KMS-11 (cell line): ENCODE measurements at regions not wholly inside any gene's neighbourhood (a gene's known extent, or its start where the extent isn't known, plus 50 kb on each side); places are given as distances from the start of the nearest gene placed in this dataset.

Experiments used
- H2AFZ ChIP-seq: fragments of 200-600 bp; sonication (generic); 2 replicates; pipeline ENCODE4 v1.6.1; 2016; ENCODE audit warnings: antibody characterized with exemption, mixed run types, low read depth
- H3K27ac ChIP-seq: fragments of 200-600 bp; sonication (generic); 2 replicates; pipeline ENCODE4 v1.6.1; 2016; ENCODE audit warnings: mild to moderate bottlenecking, mixed run types
- H3K27me3 ChIP-seq: fragments of 200-600 bp; sonication (generic); 2 replicates; pipeline ENCODE4 v1.6.1; 2017; ENCODE audit warnings: mild to moderate bottlenecking, low read depth, mixed run types, moderate library complexity; ENCODE audit not compliant: insufficient read depth
- H3K36me3 ChIP-seq: fragments of 200-600 bp; sonication (generic); 2 replicates; pipeline ENCODE4 v1.6.1; 2017; ENCODE audit warnings: mild to moderate bottlenecking, mixed run types; ENCODE audit not compliant: insufficient read depth
- H3K4me1 ChIP-seq: fragments of 200-600 bp; sonication (generic); 2 replicates; pipeline ENCODE4 v1.6.1; 2016; ENCODE audit warnings: mild to moderate bottlenecking, low read depth, mixed run types; ENCODE audit not compliant: poor library complexity, severe bottlenecking
- H3K4me2 ChIP-seq: fragments of 200-600 bp; sonication (generic); 2 replicates; pipeline ENCODE4 v1.7.0; 2016; ENCODE audit warnings: mild to moderate bottlenecking, mixed run types
- H3K4me3 ChIP-seq: fragments of 200-600 bp; sonication (generic); IDR thresholded peaks from 2 replicates; pipeline ENCODE4 v1.6.1; 2017; ENCODE audit warnings: low read depth, low read length, mixed read lengths; ENCODE audit not compliant: insufficient read depth
- H3K79me2 ChIP-seq: fragments of 200-600 bp; sonication (generic); 2 replicates; pipeline ENCODE4 v1.6.1; 2016; ENCODE audit warnings: low read depth, mixed run types; ENCODE audit not compliant: insufficient read depth
- H3K9ac ChIP-seq: fragments of 200-600 bp; sonication (generic); 2 replicates; pipeline ENCODE4 v1.6.1; 2016; ENCODE audit warnings: mild to moderate bottlenecking, mixed run types
- H4K20me1 ChIP-seq: fragments of 200-600 bp; sonication (generic); 2 replicates; pipeline ENCODE4 v1.6.1; 2016; ENCODE audit warnings: mild to moderate bottlenecking, mixed run types; ENCODE audit not compliant: insufficient read depth
- CTCF ChIP-seq: fragments of 200-600 bp; sonication (generic); conservative IDR thresholded peaks from 2 replicates; pipeline ENCODE4 v1.6.1; 2017; ENCODE audit warnings: low read depth, mild to moderate bottlenecking, antibody characterized with exemption, low read length, moderate library complexity, mixed read lengths

GRCh38 chr5:146947181-146947941, 68.8 kb upstream of the PPP2R2B start:
- Histone ChIP-seq H2AFZ (peak overlapping the region; percentile 27; the same call in 1 of the 2 replicates), H3K79me2 (no peaks in the 10 kb centered on the region), H3K9ac (no peak overlapping the region), H3K4me3 (no peak overlapping the region), H3K27ac (no peak overlapping the region), H3K27me3 (no peaks in the 10 kb centered on the region), H3K36me3 (no peaks in the 10 kb centered on the region), H4K20me1 (no peaks in the 10 kb centered on the region), H3K4me2 (no peak overlapping the region), H3K4me1 (no peaks in the 10 kb centered on the region)
- TF ChIP-seq CTCF, result peak; percentile 74

GRCh38 chr5:146948666-146949065, 70.1 kb upstream of the PPP2R2B start:
- Histone ChIP-seq H3K4me2 (no peak overlapping the region), H3K36me3 (no peaks in the 10 kb centered on the region), H3K9ac (no peak overlapping the region), H3K4me3 (no peak overlapping the region), H3K79me2 (no peaks in the 10 kb centered on the region), H3K4me1 (no peaks in the 10 kb centered on the region), H3K27me3 (no peaks in the 10 kb centered on the region), H4K20me1 (no peaks in the 10 kb centered on the region), H3K27ac (no peak overlapping the region), H2AFZ (no peak overlapping the region)
- no peak for TF ChIP-seq CTCF

GRCh38 chr5:146952168-146952567, 73.6 kb upstream of the PPP2R2B start:
- Histone ChIP-seq H3K9ac (no peak overlapping the region), H3K79me2 (no peaks in the 10 kb centered on the region), H3K27ac (no peak overlapping the region)

GRCh38 chr5:146956217-146956616, 77.7 kb upstream of the PPP2R2B start:
- no peak for TF ChIP-seq CTCF
- Histone ChIP-seq H3K79me2 (no peaks in the 10 kb centered on the region), H3K9ac (no peak overlapping the region), H3K4me2 (no peak overlapping the region), H3K27me3 (no peaks in the 10 kb centered on the region), H4K20me1 (no peaks in the 10 kb centered on the region), H3K27ac (no peak overlapping the region), H3K4me3 (no peak overlapping the region), H3K4me1 (no peaks in the 10 kb centered on the region), H2AFZ (no peak overlapping the region), H3K36me3 (no peaks in the 10 kb centered on the region)

More at GRCh38 chr5:146952168-146952567, 73.6 kb upstream of the PPP2R2B start:
- no peak overlapping the region for H3K4me2 ChIP-seq
- no peak overlapping the region for H2AFZ ChIP-seq
- no peak for TF ChIP-seq CTCF
- H4K20me1 ChIP-seq, result no peaks in the 10 kb centered on the region
- H3K36me3 ChIP-seq, result no peaks in the 10 kb centered on the region
- H3K27me3 ChIP-seq, result no peaks in the 10 kb centered on the region
- no peak overlapping the region for H3K4me3 ChIP-seq
- H3K4me1 ChIP-seq, result no peaks in the 10 kb centered on the region
